MM.1S (cell line): ENCODE measurements at regions not wholly inside any gene's neighbourhood (a gene's known extent, or its start where the extent isn't known, plus 50 kb on each side); places are given as distances from the start of the nearest gene placed in this dataset.

Experiments
- CTCF ChIP-seq: fragments of 300-600 bp; sonication (generic); IDR thresholded peaks from 2 replicates; pipeline ENCODE4 v1.5.1; 2016; ENCODE audit warnings: antibody characterized with exemption, low read length, mixed read lengths
- EZH2 ChIP-seq: fragments of 300-600 bp; sonication (generic); optimal IDR thresholded peaks from 2 replicates; pipeline ENCODE3; 2017; ENCODE audit warnings: low read depth, mild to moderate bottlenecking, antibody characterized with exemption, low read length, mixed read lengths
- EZH2phosphoT487 ChIP-seq: fragments of 300-600 bp; sonication (generic); IDR thresholded peaks from 2 replicates; pipeline ENCODE4 v1.6.1; 2018; ENCODE audit warnings: antibody characterized with exemption, low read length

- TF ChIP-seq CTCF, result no peak
- no peak for TF ChIP-seq EZH2
- TF ChIP-seq EZH2phosphoT487, result no peak
These were observed 50.2 kb downstream of the SUPT20HL1 start for GRCh38 chrX:24410514-24411189.
